ENCODE measurements at regions not wholly inside any gene's neighbourhood (a gene's known extent, or its start where the extent isn't known, plus 50 kb on each side); places are given as distances from the start of the nearest gene placed in this dataset.

GRCh38 chr16:63744077-63744874 lies 1377.6 kb downstream of the CDH11 start:
- TF ChIP-seq EZH2 (optimal IDR thresholded peaks at IDR 0.05; ENCODE audit: low read depth, low read length) (no peak), CTCF (IDR thresholded peaks at IDR 0.05; ENCODE audit: low read length) (no peak), EZH2phosphoT487 (IDR thresholded peaks at IDR 0.05; ENCODE audit: low read length) (no peak)
